HepG2 (cell line): ENCODE measurements at regions not wholly inside any gene's neighbourhood (a gene's known extent, or its start where the extent isn't known, plus 50 kb on each side); places are given as distances from the start of the nearest gene placed in this dataset.

Experiments
- ATAC-seq: fragments of 200-7000 bp; cut with Tn5 transposase; 3 replicates; pipeline ENCODE4 v1.9.1; 2020; ENCODE audit warnings: mild to moderate bottlenecking, moderate library complexity
- BruUV-seq: library from RNA; stranded (reverse); fragments of 400-500 nt; replicated peaks from 2 replicates; lab custom pipeline; 2021; lab: Mats Ljungman, UMichigan
- CTCF ChIA-PET: fragments of 300-600 bp; formaldehyde crosslinking; extraction: SDS; loops from one replicate; lab custom pipeline; 2021; ENCODE audit warnings: low total read pairs, inconsistent platforms, low intra/inter-chr PET ratio; lab: Yijun Ruan, JAX
- POLR2A ChIA-PET: fragments of 350-600 bp; sonication (Branson Sonifier 250); formaldehyde crosslinking; loops from one replicate; lab custom pipeline; 2020; ENCODE audit warnings: antibody characterized with exemption, inconsistent platforms; lab: Yijun Ruan, JAX
- DNase-seq: peaks from one replicate; pipeline ENCODE4 v3.0.0-alpha.2; 2015; ENCODE audit warnings: low spot score
- FAIRE-seq: peaks from 3 replicates; lab custom pipeline; 2011; peaks lifted over from hg19 to GRCh38; lab: Jason Lieb, UNC
- H2AFZ ChIP-seq: one replicate; pipeline ENCODE4 v1.6.1; 2011; ENCODE audit warnings: low read length, inconsistent platforms
- H3K27ac ChIP-seq: fragments of 300-600 bp; 3 replicates; pipeline ENCODE4 v1.8.0; 2011; ENCODE audit warnings: mixed run types, mild to moderate bottlenecking, mixed read lengths, low read length, inconsistent platforms; ENCODE audit not compliant: insufficient read depth; ENCODE audit errors: extremely low read length
- H3K27me3 ChIP-seq, 2 experiments: fragments of 200-600 bp in 1 of 2; 2 replicates in 1 of 2; 3 replicates in 1 of 2; pipeline versions ENCODE4 v1.6.0 to v1.8.0; 2011; ENCODE audit warnings: low read length in 2 of 2, mild to moderate bottlenecking in 2 of 2, moderate library complexity in 2 of 2, inconsistent platforms in 1 of 2; ENCODE audit not compliant: insufficient read depth in 2 of 2, control insufficient read depth in 1 of 2
- H3K36me3 ChIP-seq, 2 experiments: fragments of 200-600 bp in 1 of 2; replicated peaks in 1 of 2; 2 replicates in 1 of 2; 3 replicates in 1 of 2; pipeline versions ENCODE4 v1.5.1 to v1.8.0; 2011; ENCODE audit warnings: low read length in 2 of 2, inconsistent platforms in 1 of 2; ENCODE audit not compliant: insufficient read depth in 2 of 2, control insufficient read depth in 1 of 2
- H3K4me1 ChIP-seq: 2 replicates; pipeline ENCODE4 v1.5.1; 2012; ENCODE audit warnings: low read length, inconsistent platforms; ENCODE audit not compliant: insufficient read depth
- H3K4me2 ChIP-seq: 2 replicates; pipeline ENCODE4 v1.6.0; 2011; ENCODE audit warnings: low read depth, low read length, inconsistent platforms
- H3K4me3 ChIP-seq, 3 experiments: fragments of 200-600 bp in 1 of 3; sonication (generic), shearing (Covaris generic) in 1 of 3; replicated peaks in 1 of 3; 2 replicates each; pipeline ENCODE4 v1.5.1; 2011 to 2016; ENCODE audit warnings: low read length in 3 of 3, inconsistent platforms in 2 of 3, low read depth in 2 of 3, mild to moderate bottlenecking in 2 of 3, control low read depth in 1 of 3, mixed read lengths in 1 of 3; ENCODE audit not compliant: insufficient read depth in 1 of 3
- H3K79me2 ChIP-seq: one replicate; pipeline ENCODE4 v1.6.1; 2011; ENCODE audit warnings: low read length, inconsistent platforms; ENCODE audit not compliant: insufficient read depth
- H3K9ac ChIP-seq: 2 replicates; pipeline ENCODE4 v1.6.0; 2011; ENCODE audit warnings: mild to moderate bottlenecking, low read depth, low read length, inconsistent platforms; ENCODE audit not compliant: insufficient read depth
- H3K9me3 ChIP-seq: 2 replicates; pipeline ENCODE4 v1.5.1; 2012; ENCODE audit warnings: mild to moderate bottlenecking, low read length
- H4K20me1 ChIP-seq: 2 replicates; pipeline ENCODE4 v1.6.0; 2011; ENCODE audit warnings: inconsistent platforms, mild to moderate bottlenecking, low read length, moderate library complexity; ENCODE audit not compliant: insufficient read depth
- KDM1A ChIP-seq: IDR thresholded peaks from 2 replicates; pipeline ENCODE4 v1.6.1; 2016; ENCODE audit warnings: missing compliant biosample characterization
- TFDP1 ChIP-seq: IDR thresholded peaks from 2 replicates; pipeline ENCODE4 v1.6.1; 2016; ENCODE audit warnings: missing compliant biosample characterization, missing genetic modification reagents, borderline replicate concordance
- THAP9 ChIP-seq: sonication (generic); formaldehyde crosslinking; IDR thresholded peaks from 2 replicates; pipeline ENCODE4; 2020; ENCODE audit warnings: missing genetic modification reagents, mild to moderate bottlenecking, borderline replicate concordance
- ZNF513 ChIP-seq: sonication (generic); formaldehyde crosslinking; conservative IDR thresholded peaks from 2 replicates; pipeline ENCODE4 v1.5.0; 2020; ENCODE audit warnings: missing genetic modification reagents
- WGBS: methylation state at CpG from one replicate; pipeline ENCODE4 v1.1.6; 2017; ENCODE audit warnings: low lambda C conversion rate; 5-methylcytosine and 5-hydroxymethylcytosine counted together
- in situ Hi-C: cut with HindIII; loops from 2 replicates; pipeline ENCODE4 v1.10.0; 2017; ENCODE audit warnings: low pct_unique_long_range_greater_than_20kb; ENCODE audit not compliant: extremely low pct_ligation_motif_present
- intact Hi-C: fragments of 100-400 bp; cut with micrococcal nuclease; formaldehyde crosslinking; loops from one replicate; pipeline ENCODE4 v1.10.0; 2022; ENCODE audit not compliant: unreplicated experiment

- Histone ChIP-seq H3K36me3 (no peaks in the 10 kb centered on the region), H4K20me1 (no peaks in the 10 kb centered on the region)
- no peak for TF ChIP-seq ZNF513 (CRISPR knock-in tag)
- TF ChIP-seq TFDP1 (CRISPR knock-in tag), result no peak
- TF ChIP-seq KDM1A (CRISPR knock-in tag), result no peak
- TF ChIP-seq, all 625 proteins: peak for 0
- in situ Hi-C loops, result no loop called here
- Histone ChIP-seq H3K4me3 (no peak overlapping the region), H3K9ac (no peak overlapping the region), H3K4me1 (no peaks in the 10 kb centered on the region), H3K79me2 (no peaks in the 10 kb centered on the region), H3K27ac (no peak overlapping the region), H3K9me3 (no peaks in the 10 kb centered on the region), H3K4me2 (no peak overlapping the region), H3K27me3 (no peaks in the 10 kb centered on the region), H2AFZ (no peak overlapping the region)
- 13% methylated on average over 4 of the region's 4 CpGs for WGBS
- CTCF ChIA-PET, result no interaction called here
- ATAC-seq (no peak), DNase-seq (no peak), FAIRE-seq (no peak)
- POLR2A ChIA-PET, result no interaction called here
- intact Hi-C loops, result no loop called here
- no TSS peak for BruUV-seq
Observed at GRCh38 chrX:42497356-42497755, 280.6 kb downstream of the PPP1R2C start.

- CTCF ChIA-PET, result no interaction called here
- POLR2A ChIA-PET, result no interaction called here
- Histone ChIP-seq H3K27me3 (no peaks in the 10 kb centered on the region), H3K36me3 (no peaks in the 10 kb centered on the region), H3K4me1 (no peaks in the 10 kb centered on the region), H3K9ac (no peak overlapping the region), H3K4me3 (no peak overlapping the region), H2AFZ (no peak overlapping the region), H3K4me2 (no peak overlapping the region), H4K20me1 (no peaks in the 10 kb centered on the region), H3K9me3 (no peaks in the 10 kb centered on the region), H3K79me2 (no peaks in the 10 kb centered on the region), H3K27ac (no peak overlapping the region)
- DNase-seq (no peak), FAIRE-seq (no peak), ATAC-seq (no peak)
- in situ Hi-C loops (no loop called here), intact Hi-C loops (no loop called here)
- no TSS peak for BruUV-seq
- TF ChIP-seq THAP9 (CRISPR knock-in tag), result no peak
Observed at GRCh38 chrX:42496239-42496638, 281.7 kb downstream of the PPP1R2C start.
